ENCODE measurements at regions not wholly inside any gene's neighbourhood (a gene's known extent, or its start where the extent isn't known, plus 50 kb on each side); places are given as distances from the start of the nearest gene placed in this dataset.
A peak's percentile ranks its signal among the peaks of the same experiment; 100 is the strongest.
"Not testable (repeated sequence)": the region's sequence is repeated elsewhere in the genome, so short reads cannot be mapped to it uniquely, and the experiment has no call there.

GRCh38 chr4:127469959-127470809 is 162.6 kb upstream of the INTU start:
- DNase-seq, result no peak

- not testable (repeated sequence) for DNase-seq
Observed at GRCh38 chr4:127478271-127478670, 154.5 kb upstream of the INTU start.

DNA sequence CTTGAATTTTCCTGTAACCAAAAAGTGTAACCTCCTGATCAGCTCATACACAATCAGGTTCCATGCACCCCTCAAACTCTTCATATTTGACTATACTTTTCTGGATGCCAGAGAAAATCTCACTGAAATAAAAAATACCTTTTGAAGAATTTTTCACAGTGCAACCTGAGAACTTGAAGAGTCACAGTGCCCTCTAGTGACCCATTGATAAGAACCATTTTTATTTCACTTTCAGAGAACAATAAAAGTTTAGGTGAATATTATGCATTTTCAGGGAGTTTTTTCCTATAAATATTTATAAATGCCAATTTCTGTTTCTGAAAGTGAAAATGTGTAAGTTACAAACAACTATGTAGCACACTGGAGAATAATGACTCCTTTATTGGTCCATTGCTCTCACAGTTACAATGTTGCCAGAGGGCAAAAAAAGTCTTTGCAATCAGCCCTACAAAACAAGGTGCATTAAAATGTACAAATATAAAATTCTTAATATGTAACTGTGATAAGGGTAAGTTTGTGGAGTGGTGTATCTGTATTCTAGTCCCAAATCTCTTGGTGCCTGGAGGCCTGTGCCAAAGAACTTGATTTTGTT is 153.6 kb upstream of the INTU start:
- peak; percentile 2 for DNase-seq

DNA sequence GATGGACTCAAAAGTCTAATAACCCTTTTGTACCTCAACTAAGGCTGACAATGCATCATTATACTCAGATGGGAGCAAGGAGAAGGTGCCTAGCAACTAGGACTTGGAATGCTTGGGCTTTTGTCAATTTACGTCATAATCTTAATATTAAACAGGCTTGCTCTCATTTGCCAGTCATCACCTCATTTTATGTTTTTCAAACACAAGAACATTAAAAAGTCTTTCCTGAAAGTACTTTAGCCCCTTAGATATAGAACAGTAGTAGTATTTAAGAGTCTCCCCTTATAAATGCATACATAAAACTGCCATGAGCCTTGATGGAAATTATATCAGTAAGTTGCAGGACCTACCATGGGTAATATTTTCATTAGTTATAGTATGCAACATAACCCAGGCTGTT is 150.7 kb upstream of the INTU start:
- DNase-seq, result no peak

DNA sequence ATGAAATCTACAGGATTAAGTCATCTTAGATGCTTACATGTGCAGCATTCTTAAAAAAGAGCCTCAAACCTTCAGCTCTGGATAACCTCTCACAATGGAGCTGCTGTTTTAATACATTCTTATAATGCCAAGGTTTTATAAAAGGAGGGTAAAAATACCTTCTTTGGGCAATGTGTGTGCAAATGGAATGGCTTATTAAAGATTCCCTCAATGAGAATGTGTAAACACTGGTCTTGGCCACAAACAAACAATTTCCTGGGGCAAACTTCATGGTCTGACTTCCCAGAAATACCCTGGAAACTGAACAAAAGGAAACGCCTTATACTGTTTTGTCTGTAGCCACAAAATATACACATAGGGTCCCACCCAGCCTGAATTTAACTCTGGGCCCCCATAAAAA is 148.6 kb upstream of the INTU start:
- no peak for DNase-seq

GRCh38 chr4:127486248-127486647 is 146.5 kb upstream of the INTU start:
- DNase-seq, result peak; percentile 5

GRCh38 chr4:127491571-127491970 is 141.2 kb upstream of the INTU start:
- no peak for DNase-seq

- not testable (repeated sequence) for DNase-seq
Observed at GRCh38 chr4:127496875-127497274, 135.9 kb upstream of the INTU start.

- no peak for DNase-seq
Observed at GRCh38 chr4:127498366-127498765, 134.4 kb upstream of the INTU start.

GRCh38 chr4:127500242-127500641 is 132.5 kb upstream of the INTU start:
- DNase-seq, result no peak

GRCh38 chr4:127501103-127501502 is 131.7 kb upstream of the INTU start:
- no peak for DNase-seq

DNA sequence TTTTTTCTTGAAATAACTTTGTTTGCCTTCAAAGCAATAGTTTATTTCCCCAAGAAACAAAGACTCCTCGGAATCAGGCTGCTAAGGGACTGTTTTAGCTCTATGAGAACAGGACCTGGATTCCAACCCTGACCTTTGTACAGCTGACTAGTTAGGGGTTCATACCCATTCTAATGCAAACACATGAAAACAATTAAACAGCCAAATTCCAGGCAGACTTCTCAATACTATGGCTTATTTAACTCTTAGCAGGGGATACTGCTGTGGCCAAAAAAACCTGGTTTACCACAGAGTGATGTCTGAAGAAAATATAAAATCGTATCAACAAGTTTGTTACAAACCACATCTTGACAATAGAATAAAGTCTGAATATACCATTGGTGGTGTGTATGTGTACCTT is 129.6 kb upstream of the INTU start:
- no peak for DNase-seq

GRCh38 chr4:127505203-127505602 is 127.6 kb upstream of the INTU start:
- DNase-seq, result peak; percentile 25

- no peak for DNase-seq
Observed at GRCh38 chr4:127506283-127506682, 126.5 kb upstream of the INTU start.

DNA sequence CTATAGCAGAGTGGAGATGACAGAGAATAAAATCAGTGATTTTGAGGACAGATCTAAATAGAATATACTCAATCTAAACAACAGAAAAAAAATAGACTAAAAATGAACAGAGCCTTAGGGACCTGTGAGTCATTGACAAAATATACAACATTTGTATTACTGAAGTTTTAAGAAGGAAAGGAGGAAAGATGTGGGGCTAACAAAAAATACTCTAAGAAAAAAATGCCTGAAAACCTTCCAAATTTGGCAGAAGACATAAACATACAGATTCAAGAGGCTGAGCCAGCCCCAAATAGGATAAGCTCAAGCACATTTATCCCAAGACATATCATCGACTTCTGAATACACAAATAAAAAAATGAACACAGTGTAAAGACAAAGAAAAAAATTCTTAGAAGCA is 123.6 kb upstream of the INTU start:
- no peak for DNase-seq

GRCh38 chr4:127512672-127513071 is 120.1 kb upstream of the INTU start:
- DNase-seq, result not testable (repeated sequence)

GRCh38 chr4:127515259-127515658 is 117.5 kb upstream of the INTU start:
- not testable (repeated sequence) for DNase-seq

DNA sequence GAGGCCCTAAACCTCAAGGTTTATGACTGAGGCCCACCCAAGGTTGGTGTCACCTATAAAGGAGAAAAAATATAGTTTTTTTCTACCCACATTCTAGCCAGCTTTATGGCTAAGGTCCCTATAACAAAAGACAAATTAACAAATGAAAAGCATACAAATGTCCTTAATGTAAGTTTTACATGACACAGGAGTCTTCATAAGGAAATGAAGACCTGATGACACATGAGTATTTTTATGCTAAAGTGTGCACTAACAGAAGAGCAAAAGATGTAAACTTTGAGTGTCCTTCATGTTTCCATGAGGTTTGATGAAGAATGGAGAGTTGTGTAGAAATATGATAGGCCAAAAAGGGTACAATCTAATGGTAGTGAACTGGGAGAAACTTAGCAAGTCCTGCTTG is 114.7 kb upstream of the INTU start:
- no peak for DNase-seq

DNA sequence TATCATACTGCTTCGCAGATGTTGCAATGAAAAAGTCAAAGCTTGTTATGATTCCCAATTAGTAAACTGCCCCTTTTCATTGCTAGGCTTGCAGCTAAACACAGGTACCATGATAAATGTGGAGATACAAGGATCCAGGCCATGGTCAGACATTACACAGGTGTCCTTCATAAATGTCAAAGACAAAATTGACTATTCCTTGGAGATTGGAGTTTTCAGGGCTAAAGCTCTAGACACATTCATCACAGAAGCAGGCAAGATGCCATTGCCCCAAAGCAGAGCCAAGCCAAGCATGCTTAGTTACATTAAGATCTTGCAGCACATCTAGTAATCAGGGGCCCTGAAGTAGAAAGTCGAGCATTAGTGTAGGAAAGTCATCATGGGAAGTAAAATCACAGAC is 111.3 kb upstream of the INTU start:
- no peak for DNase-seq

DNA sequence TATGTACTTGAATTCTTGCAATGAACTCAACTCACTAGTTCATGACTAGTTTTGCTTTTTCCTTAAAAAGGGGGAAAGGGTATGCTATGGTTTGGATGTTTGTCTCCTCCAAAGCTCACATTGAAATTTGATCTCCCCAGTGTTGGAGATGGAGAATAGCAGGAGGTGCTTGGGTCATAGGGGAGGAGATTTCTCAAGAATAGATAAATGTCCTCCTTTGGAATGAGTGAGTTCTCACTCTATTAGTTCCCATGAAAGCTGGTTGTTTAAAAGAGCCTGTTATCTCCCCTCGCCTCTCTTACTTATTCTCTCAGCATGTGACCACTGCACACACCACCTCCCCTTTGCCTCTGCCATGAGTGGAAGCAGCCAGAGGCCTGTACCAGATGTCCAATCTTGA is 109.4 kb upstream of the INTU start:
- DNase-seq, result no peak

DNA sequence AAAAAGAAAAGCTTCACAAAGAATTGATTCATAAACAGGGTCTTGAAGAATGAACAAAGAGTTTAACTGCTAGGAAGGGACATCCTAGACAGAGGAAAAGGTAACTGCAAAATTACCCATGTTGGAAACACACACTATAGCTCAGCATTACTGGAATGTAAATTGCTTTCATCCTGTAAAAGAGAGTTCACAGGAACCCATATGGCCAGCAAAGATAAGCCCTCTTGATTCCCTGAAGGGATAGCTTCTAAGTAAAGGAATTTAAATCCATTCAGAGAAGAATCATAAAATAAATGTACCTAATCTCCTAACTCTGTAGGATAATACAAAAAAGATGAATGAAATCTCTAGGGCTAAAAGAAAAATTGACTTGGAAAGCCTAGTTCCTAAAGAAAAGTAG is 107.1 kb upstream of the INTU start:
- no peak for DNase-seq

DNA sequence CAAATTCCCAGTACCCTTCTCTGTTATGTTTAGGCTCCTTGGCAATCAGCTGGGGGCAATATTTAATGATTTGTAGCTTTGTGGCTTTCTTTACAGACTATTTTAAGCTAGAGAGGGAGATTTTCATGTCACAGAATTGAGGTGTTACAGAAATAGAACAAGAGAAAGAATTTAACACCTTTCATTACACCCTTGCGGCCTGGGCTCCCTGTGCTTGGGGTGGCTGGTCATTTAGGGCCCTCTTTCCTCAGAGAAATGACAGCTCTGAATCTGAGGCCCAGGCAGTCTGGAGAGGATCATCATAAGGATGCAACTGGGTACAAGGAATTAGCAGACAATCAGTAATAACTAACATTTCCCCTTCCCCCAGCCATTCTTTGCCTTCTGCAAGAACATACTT is 104.5 kb upstream of the INTU start:
- DNase-seq, result no peak

- DNase-seq, result not testable (repeated sequence)
Observed at GRCh38 chr4:127529879-127530278, 102.9 kb upstream of the INTU start.

DNA sequence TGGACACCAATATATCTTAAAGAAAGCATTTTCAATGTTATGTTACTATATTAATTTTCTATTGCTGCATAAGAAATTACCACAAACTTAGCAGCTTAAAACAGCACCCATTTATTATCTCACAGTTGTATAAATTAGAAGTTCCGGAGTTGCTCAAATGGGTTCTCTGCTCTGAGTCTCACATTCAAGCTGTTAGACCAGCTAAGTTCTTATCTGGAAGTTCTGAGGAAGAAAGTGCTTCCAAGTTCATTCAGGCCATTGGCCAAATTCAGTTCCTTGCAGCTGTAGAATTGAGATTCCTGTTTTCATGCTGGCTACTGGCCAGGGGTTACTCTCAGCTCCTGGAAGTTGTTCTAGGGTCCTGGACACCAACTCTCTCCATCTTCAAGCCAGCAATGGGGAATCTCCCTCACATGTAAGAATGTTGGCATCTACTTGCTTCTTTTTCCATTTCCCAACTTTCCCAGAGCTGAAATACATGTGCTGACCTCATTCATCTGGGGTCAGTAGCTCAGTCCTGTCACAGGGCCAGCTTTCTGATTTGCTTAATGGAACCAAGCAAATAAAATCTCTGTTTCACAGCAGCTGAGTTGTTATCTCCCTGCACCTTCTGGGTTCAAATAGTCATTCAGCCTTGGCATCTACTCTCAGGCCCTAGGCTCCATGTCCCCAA is 99.6 kb upstream of the INTU start:
- DNase-seq, result no peak
